Ascending aorta (tissue), 2 donors: ENCODE measurements at regions not wholly inside any gene's neighbourhood (a gene's known extent, or its start where the extent isn't known, plus 50 kb on each side); places are given as distances from the start of the nearest gene placed in this dataset.

Experiments used
- DNase-seq, 2 donors: peaks; one replicate each; pipeline ENCODE4 v3.0.0-alpha.2; 2019; ENCODE audit warnings: low spot score in 2 of 2
- H3K27ac ChIP-seq, 2 donors: fragments of 200-600 bp; sonication (generic); one replicate each; pipeline ENCODE4 v1.5.1; 2016 to 2017; ENCODE audit warnings: mild to moderate bottlenecking in 1 of 2
- H3K27me3 ChIP-seq: fragments of 200-600 bp; sonication (generic); one replicate; pipeline ENCODE4 v1.5.1; 2017
- H3K36me3 ChIP-seq, 2 donors: fragments of 200-600 bp; sonication (generic); one replicate each; pipeline ENCODE4 v1.5.1; 2016
- H3K4me1 ChIP-seq, 2 donors: fragments of 200-600 bp; sonication (generic); one replicate each; pipeline ENCODE4 v1.5.1; 2016 to 2017; ENCODE audit warnings: mild to moderate bottlenecking in 1 of 2
- H3K4me3 ChIP-seq, 2 donors: fragments of 200-600 bp; sonication (generic); one replicate each; pipeline ENCODE4 v1.5.1; 2016 to 2017; ENCODE audit warnings: mild to moderate bottlenecking in 1 of 2
- H3K9me3 ChIP-seq, 2 donors: fragments of 200-600 bp; sonication (generic); one replicate each; pipeline ENCODE4 v1.5.1; 2016
- CTCF ChIP-seq, 3 experiments: fragments of 200-600 bp in 2 of 3; fragments of 450-650 bp in 1 of 3; sonication (generic) in 2 of 3; IDR thresholded peaks; one replicate each; pipeline ENCODE4 v1.5.1; 2016 to 2019; ENCODE audit warnings: antibody characterized with exemption in 3 of 3, mild to moderate bottlenecking in 1 of 3, moderate library complexity in 1 of 3
- intact Hi-C: fragments of 100-400 bp; cut with DNase I; formaldehyde crosslinking; loops from one replicate; pipeline ENCODE4 v1.15.1; 2023

- Histone ChIP-seq H3K9me3 (peaks cover 0 to 9% of the 10 kb centered on the region in 2 donors), H3K27ac (no peak overlapping the region), H3K4me1 (no peaks in the 10 kb centered on the region), H3K27me3 (no peaks in the 10 kb centered on the region), H3K4me3 (no peak overlapping the region), H3K36me3 (no peaks in the 10 kb centered on the region)
- intact Hi-C loops: no loop called here
- no peak for DNase-seq
- no peak for TF ChIP-seq CTCF (IDR thresholded peaks at IDR 0.05)
Measured at GRCh38 chr6:85706272-85706671, 63.6 kb upstream of the SYNCRIP start.

- no peaks in the 10 kb centered on the region for H3K36me3 ChIP-seq
- H3K4me1 ChIP-seq: no peaks in the 10 kb centered on the region
- intact Hi-C loops: no loop called here
- no peak for DNase-seq
- H3K4me3 ChIP-seq: no peak overlapping the region
- H3K9me3 ChIP-seq: peaks cover 0 to 6% of the 10 kb centered on the region in 2 donors
- no peak overlapping the region for H3K27ac ChIP-seq
- TF ChIP-seq CTCF (IDR thresholded peaks at IDR 0.05): no peak
- no peaks in the 10 kb centered on the region for H3K27me3 ChIP-seq
Measured at GRCh38 chr6:85705220-85705619, 62.5 kb upstream of the SYNCRIP start.

- Histone ChIP-seq H3K4me1 (no peaks in the 10 kb centered on the region), H3K27me3 (no peaks in the 10 kb centered on the region), H3K36me3 (no peaks in the 10 kb centered on the region), H3K4me3 (no peak overlapping the region), H3K9me3 (no peaks in the 10 kb centered on the region), H3K27ac (no peak overlapping the region)
- no peak for TF ChIP-seq CTCF (IDR thresholded peaks at IDR 0.05)
- DNase-seq: no peak
- intact Hi-C loops: no loop called here
Measured at GRCh38 chr6:85703406-85703805, 60.7 kb upstream of the SYNCRIP start.
